ENCODE measurements at regions not wholly inside any gene's neighbourhood (a gene's known extent, or its start where the extent isn't known, plus 50 kb on each side); places are given as distances from the start of the nearest gene placed in this dataset.

DNA sequence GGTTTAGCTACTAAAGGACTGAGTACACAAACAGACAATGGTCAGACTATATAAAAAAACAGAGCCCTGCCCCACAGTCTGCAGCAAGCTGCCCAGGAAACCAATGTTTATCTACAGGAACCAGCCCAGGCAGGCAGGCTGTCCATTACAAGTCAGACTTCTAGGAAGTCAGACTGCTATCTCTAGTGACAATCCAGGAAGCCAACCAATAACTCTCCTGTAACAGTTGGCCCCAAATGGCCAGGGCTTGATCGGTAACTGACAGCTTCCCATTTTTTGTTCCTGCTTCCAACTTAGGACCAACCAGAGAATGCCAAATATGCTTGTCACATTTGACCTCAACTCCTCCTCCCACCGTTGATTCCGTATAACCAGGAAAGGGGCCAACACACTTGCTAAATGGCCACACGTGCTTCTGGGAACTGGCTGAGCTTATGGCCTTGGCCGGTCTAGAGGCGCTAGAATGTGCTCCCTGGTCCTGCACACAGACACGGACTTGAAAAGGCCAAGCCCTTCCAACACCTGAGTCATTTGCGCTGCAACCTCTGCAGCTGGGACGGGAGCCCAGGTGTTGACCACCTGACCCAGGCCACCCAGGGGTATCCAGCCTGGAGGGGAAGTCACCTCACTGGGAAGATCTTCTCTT is 79.6 kb upstream of the CDK20 start:
- no peak for DNase-seq (ENCODE audit: low read depth)
- in situ Hi-C loops (cut with HindIII; ENCODE audit: low sequenced_read_pairs) = no loop called here
- H3K4me3 ChIP-seq (ENCODE audit: low read depth, low read length) = no peak overlapping the region
- TF ChIP-seq, protein P1, sequence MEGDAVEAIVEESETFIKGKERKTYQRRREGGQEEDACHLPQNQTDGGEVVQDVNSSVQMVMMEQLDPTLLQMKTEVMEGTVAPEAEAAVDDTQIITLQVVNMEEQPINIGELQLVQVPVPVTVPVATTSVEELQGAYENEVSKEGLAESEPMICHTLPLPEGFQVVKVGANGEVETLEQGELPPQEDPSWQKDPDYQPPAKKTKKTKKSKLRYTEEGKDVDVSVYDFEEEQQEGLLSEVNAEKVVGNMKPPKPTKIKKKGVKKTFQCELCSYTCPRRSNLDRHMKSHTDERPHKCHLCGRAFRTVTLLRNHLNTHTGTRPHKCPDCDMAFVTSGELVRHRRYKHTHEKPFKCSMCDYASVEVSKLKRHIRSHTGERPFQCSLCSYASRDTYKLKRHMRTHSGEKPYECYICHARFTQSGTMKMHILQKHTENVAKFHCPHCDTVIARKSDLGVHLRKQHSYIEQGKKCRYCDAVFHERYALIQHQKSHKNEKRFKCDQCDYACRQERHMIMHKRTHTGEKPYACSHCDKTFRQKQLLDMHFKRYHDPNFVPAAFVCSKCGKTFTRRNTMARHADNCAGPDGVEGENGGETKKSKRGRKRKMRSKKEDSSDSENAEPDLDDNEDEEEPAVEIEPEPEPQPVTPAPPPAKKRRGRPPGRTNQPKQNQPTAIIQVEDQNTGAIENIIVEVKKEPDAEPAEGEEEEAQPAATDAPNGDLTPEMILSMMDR (IDR thresholded peaks at IDR 0.05; ENCODE audit: low read depth, low read length, missing control alignments) = no peak

- TF ChIP-seq, protein P1 (IDR thresholded peaks at IDR 0.05; ENCODE audit: low read depth, low read length, missing control alignments) = no peak
- in situ Hi-C loops (cut with HindIII; ENCODE audit: low sequenced_read_pairs) = no loop called here
- DNase-seq (ENCODE audit: low read depth) = no peak
- H3K4me3 ChIP-seq (ENCODE audit: low read depth, low read length) = no peak overlapping the region
Observed at GRCh38 chr9:88052321-88052965, 78.1 kb upstream of the CDK20 start.

GRCh38 chr9:88051138-88051537 is 76.8 kb upstream of the CDK20 start:
- TF ChIP-seq, protein P1 (IDR thresholded peaks at IDR 0.05; ENCODE audit: low read depth, low read length, missing control alignments) = no peak
- in situ Hi-C loops (cut with HindIII; ENCODE audit: low sequenced_read_pairs) = no loop called here

DNA sequence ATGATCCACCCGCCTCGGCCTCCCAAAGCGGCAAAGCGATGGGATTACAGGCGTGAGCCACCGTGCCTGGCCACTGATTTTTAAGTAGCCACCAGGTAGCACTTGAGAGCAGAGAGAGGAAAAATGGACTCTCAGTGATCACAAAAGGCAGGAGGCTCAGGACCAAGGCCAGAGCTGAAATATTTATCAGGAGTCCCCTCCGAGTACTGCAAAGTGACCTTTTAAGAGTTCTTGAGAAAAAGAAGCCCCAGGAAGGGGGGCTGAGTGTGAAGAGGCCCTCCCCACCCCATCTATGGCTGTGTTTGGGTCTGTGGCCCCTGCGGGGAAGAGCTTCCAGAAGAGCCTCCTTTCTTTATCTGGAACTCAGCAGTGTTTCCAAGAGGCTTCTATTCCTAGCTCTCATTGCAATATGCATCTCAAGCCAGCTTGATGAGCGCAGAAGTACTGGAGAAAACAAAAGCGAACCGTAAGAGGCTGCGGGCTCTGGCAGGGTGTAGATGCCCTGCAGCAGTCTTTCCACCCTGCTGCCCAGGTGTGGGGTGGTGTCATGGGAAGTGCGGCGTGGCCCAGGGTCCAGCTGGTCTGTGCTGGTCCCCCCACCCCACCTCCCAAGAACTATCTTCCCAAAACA is 75.5 kb upstream of the CDK20 start:
- DNase-seq (ENCODE audit: low read depth) = no peak
- no peak overlapping the region for H3K4me3 ChIP-seq (ENCODE audit: low read depth, low read length)
- TF ChIP-seq, protein P1 (IDR thresholded peaks at IDR 0.05; ENCODE audit: low read depth, low read length, missing control alignments) = peak; percentile 3
- in situ Hi-C loops (cut with HindIII; ENCODE audit: low sequenced_read_pairs) = no loop called here

More at GRCh38 chr9:88051138-88051537, 76.8 kb upstream of the CDK20 start:
- H3K4me3 ChIP-seq (ENCODE audit: low read depth, low read length) = no peak overlapping the region
- DNase-seq (ENCODE audit: low read depth) = no peak

DNA sequence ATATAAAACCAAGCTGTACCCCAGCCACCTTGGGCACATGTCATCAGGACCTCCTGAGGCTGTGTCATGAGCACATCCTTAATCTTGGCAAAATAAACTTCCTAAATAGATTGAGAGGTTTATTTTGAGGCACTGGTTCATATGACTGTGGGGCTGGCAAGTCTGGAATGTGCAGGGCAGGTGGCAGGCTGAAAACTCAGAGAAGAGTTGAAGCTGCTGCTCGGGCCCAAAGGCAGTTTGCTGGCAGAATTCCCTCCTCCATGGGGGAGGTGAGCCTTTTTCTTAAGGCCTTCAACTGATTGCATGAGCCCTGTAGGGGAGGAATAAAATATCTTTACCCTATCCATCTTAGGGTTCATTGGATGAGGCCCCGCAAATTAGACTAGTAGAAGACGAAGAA is 72.2 kb upstream of the CDK20 start:
- in situ Hi-C loops (cut with HindIII; ENCODE audit: low sequenced_read_pairs) = no loop called here
- no peak for DNase-seq (ENCODE audit: low read depth)
- H3K4me3 ChIP-seq (ENCODE audit: low read depth, low read length) = no peak overlapping the region
- TF ChIP-seq, protein P1 (IDR thresholded peaks at IDR 0.05; ENCODE audit: low read depth, low read length, missing control alignments) = no peak

GRCh38 chr9:88045686-88046085 is 71.4 kb upstream of the CDK20 start:
- H3K4me3 ChIP-seq (ENCODE audit: low read depth, low read length) = no peak overlapping the region
- DNase-seq (ENCODE audit: low read depth) = no peak
- in situ Hi-C loops (cut with HindIII; ENCODE audit: low sequenced_read_pairs) = no loop called here
- TF ChIP-seq, protein P1 (IDR thresholded peaks at IDR 0.05; ENCODE audit: low read depth, low read length, missing control alignments) = no peak

Measured in astrocyte of the cerebellum (primary cell).